ENCODE measurements at regions not wholly inside any gene's neighbourhood (a gene's known extent, or its start where the extent isn't known, plus 50 kb on each side); places are given as distances from the start of the nearest gene placed in this dataset.

DNA sequence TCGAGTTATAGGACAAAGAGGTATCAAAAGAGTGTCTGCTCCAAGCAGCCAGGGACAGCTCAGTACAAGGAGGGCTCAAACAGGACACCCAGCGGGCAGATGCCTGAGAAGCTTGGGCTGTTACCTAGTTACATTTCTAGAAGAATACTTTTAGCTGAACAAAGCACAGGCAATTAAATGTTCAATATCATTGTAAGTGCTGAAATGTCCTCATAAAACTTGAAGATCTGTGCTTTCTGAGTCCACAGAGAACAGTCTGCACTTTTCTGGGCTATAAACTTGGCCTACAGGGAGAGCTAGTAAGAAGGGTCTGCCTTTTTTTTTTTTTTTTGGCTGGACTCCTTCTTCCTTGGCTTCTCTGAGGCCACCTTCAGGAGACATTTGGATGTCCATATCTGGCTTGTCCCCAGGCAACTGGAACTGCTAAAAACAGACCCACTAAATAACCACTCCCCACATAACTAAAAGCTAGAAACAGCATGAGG, 123.2 kb downstream of the SLC16A9 start:
- WGBS (ENCODE audit: missing lambda C conversion rate): 27% methylated on average over 2 of the region's 2 CpGs
- no peak overlapping the region for H3K4me3 ChIP-seq
- no peaks in the 10 kb centered on the region for H3K4me1 ChIP-seq
- no peak for ATAC-seq
- no peak for DNase-seq (ENCODE audit: low read depth in 1 of 2, low spot score in 1 of 2)
- FAIRE-seq: no peak
- no peaks in the 10 kb centered on the region for H3K9me3 ChIP-seq
- H3K27ac ChIP-seq: no peak overlapping the region
- CTCF ChIA-PET: interaction anchor here (0.8 to 1.4 kb wide), 2 partner anchors 36 to 634 kb away, joined by 4 read pairs; no protein-coding TSS in a partner anchor
- POLR2A ChIA-PET: no interaction called here
- no peak overlapping the region for H3K4me2 ChIP-seq
- TF ChIP-seq, protein P1, sequence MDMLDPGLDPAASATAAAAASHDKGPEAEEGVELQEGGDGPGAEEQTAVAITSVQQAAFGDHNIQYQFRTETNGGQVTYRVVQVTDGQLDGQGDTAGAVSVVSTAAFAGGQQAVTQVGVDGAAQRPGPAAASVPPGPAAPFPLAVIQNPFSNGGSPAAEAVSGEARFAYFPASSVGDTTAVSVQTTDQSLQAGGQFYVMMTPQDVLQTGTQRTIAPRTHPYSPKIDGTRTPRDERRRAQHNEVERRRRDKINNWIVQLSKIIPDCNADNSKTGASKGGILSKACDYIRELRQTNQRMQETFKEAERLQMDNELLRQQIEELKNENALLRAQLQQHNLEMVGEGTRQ (IDR thresholded peaks at IDR 0.05): no peak

DNA sequence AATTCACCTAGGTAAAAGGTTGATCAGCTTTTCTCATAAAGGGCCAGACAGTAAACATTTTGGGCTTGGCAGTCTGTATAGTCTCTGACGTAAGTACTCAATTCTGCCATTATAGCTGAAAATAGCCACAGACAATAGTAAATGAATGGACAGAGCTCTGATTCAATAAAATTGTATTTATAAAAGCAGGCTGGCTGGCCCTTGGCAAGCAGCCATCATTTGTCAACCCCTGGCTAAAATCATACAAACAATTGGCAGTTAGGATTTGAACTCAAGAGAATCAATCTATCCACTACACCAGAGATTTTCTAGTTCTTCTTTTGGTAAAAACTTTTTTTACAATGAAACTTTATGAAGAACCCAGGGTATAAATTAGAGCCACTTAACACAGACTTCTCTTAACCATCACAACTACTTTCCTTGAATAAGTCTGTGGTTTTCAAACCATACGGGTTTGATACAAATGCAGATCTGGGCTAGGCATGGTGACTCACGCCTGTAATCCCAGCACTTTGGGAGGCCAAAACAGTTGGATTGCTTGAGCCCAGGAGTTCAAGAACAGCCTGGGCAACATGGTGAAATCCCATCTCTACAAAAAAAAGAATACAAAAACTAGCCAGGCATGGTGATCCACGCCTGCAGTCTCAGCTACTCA, 124.5 kb downstream of the SLC16A9 start:
- FAIRE-seq: no peak

DNA sequence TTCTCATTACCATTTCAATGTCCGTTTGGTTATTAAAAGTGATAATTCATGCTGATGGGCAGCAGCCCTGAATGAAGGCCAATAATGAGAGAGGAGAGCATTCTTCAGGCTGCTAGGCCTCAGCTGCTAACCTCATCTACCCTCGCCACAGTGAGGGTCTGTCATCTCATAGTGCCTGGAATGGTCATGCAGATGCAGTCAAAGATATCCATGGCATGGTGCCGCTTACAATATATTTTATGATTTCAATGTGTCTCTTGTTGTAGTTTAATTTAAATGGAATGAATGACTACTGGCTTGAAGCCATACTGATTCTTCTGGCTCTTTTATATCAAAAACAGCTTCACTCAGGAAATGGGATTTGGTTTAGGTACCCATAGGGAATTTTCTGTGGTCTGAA, 126.9 kb downstream of the SLC16A9 start:
- DNase-seq (ENCODE audit: low read depth in 1 of 2, low spot score in 1 of 2): no peak
- WGBS (ENCODE audit: missing lambda C conversion rate): 47% methylated on average over 3 of the region's 3 CpGs
- no peak for TF ChIP-seq MAFK (IDR thresholded peaks at IDR 0.05; ENCODE audit: partially characterized antibody)
- TF ChIP-seq CBX8 (IDR thresholded peaks at IDR 0.05): no peak
- TF ChIP-seq, protein P2, sequence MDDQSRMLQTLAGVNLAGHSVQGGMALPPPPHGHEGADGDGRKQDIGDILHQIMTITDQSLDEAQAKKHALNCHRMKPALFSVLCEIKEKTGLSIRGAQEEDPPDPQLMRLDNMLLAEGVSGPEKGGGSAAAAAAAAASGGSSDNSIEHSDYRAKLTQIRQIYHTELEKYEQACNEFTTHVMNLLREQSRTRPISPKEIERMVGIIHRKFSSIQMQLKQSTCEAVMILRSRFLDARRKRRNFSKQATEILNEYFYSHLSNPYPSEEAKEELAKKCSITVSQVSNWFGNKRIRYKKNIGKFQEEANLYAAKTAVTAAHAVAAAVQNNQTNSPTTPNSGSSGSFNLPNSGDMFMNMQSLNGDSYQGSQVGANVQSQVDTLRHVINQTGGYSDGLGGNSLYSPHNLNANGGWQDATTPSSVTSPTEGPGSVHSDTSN (IDR thresholded peaks at IDR 0.05): no peak
- no peak for TF ChIP-seq FOSL2 (IDR thresholded peaks at IDR 0.05)
- no peak for TF ChIP-seq FOSL2 (CRISPR knock-in tag; IDR thresholded peaks at IDR 0.05)
- no peak for TF ChIP-seq KDM1A (IDR thresholded peaks at IDR 0.05; ENCODE audit: low read depth)
- TF ChIP-seq, protein P3, sequence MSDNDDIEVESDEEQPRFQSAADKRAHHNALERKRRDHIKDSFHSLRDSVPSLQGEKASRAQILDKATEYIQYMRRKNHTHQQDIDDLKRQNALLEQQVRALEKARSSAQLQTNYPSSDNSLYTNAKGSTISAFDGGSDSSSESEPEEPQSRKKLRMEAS (IDR thresholded peaks at IDR 0.05): no peak
- TF ChIP-seq NR3C1 (IDR thresholded peaks at IDR 0.05): no peak
- no peak for TF ChIP-seq ZFP36 (IDR thresholded peaks at IDR 0.05; ENCODE audit: borderline replicate concordance, partially characterized antibody)
- TF ChIP-seq PHF8 (IDR thresholded peaks at IDR 0.05; ENCODE audit: borderline replicate concordance, low read depth): no peak
- POLR2A ChIA-PET: no interaction called here
- no peak for ATAC-seq
- CTCF ChIA-PET: no interaction called here
- Histone ChIP-seq H3K27ac (no peak overlapping the region), H3K4me1 (no peaks in the 10 kb centered on the region), H3K4me2 (no peak overlapping the region), H3K9me3 (no peaks in the 10 kb centered on the region), H3K4me3 (no peak overlapping the region)
- FAIRE-seq: no peak

More for the DNA sequence above, 124.5 kb downstream of the SLC16A9 start:
- ATAC-seq (no peak), DNase-seq (ENCODE audit: low read depth in 1 of 2, low spot score in 1 of 2) (no peak)
- Histone ChIP-seq H3K9me3 (no peaks in the 10 kb centered on the region), H3K4me2 (no peak overlapping the region), H3K4me3 (no peak overlapping the region), H3K27ac (no peak overlapping the region), H3K4me1 (no peaks in the 10 kb centered on the region)
- no peak for TF ChIP-seq EHMT2 (IDR thresholded peaks at IDR 0.05; ENCODE audit: low read depth)
- TF ChIP-seq, protein P4, sequence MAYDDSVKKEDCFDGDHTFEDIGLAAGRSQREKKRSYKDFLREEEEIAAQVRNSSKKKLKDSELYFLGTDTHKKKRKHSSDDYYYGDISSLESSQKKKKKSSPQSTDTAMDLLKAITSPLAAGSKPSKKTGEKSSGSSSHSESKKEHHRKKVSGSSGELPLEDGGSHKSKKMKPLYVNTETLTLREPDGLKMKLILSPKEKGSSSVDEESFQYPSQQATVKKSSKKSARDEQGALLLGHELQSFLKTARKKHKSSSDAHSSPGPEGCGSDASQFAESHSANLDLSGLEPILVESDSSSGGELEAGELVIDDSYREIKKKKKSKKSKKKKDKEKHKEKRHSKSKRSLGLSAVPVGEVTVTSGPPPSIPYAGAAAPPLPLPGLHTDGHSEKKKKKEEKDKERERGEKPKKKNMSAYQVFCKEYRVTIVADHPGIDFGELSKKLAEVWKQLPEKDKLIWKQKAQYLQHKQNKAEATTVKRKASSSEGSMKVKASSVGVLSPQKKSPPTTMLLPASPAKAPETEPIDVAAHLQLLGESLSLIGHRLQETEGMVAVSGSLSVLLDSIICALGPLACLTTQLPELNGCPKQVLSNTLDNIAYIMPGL (CRISPR knock-in tag; IDR thresholded peaks at IDR 0.05; ENCODE audit: borderline replicate concordance): no peak
- 37% methylated on average over 4 of the region's 4 CpGs for WGBS (ENCODE audit: missing lambda C conversion rate)
- ChIA-PET CTCF (no interaction called here), POLR2A (no interaction called here)

DNA sequence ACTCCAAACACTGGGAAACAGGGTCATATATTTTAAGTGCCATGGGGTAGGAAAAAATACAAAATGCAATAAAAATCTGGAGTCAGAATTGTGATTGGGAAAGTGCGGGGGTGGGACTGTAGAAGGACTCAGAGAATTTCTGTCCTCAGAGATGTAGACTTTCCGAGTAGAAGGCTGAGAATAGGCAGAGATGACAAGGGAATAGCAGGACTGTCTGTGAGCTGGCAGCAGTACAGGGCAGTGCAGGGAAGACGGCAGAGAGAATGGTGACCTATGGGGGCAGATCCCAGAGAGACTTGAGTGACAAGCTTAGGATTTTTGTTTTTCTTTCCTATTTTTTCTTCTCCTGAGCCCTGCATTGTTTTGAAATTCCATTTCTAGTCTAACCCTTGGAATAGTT, 127.6 kb downstream of the SLC16A9 start:
- TF ChIP-seq, protein P2 (IDR thresholded peaks at IDR 0.05): no peak
- TF ChIP-seq, protein P5, sequence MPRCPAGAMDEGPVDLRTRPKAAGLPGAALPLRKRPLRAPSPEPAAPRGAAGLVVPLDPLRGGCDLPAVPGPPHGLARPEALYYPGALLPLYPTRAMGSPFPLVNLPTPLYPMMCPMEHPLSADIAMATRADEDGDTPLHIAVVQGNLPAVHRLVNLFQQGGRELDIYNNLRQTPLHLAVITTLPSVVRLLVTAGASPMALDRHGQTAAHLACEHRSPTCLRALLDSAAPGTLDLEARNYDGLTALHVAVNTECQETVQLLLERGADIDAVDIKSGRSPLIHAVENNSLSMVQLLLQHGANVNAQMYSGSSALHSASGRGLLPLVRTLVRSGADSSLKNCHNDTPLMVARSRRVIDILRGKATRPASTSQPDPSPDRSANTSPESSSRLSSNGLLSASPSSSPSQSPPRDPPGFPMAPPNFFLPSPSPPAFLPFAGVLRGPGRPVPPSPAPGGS (IDR thresholded peaks at IDR 0.05): no peak
- TF ChIP-seq FOXS1 (CRISPR knock-in tag; IDR thresholded peaks at IDR 0.05): no peak
- no peak for TF ChIP-seq POLR2A (IDR thresholded peaks at IDR 0.05; ENCODE audit: low read length)
- no peak for TF ChIP-seq RCOR1 (IDR thresholded peaks at IDR 0.05; ENCODE audit: low read depth, low read length)
- TF ChIP-seq GATA3 (IDR thresholded peaks at IDR 0.05; ENCODE audit: borderline replicate concordance): no peak
- no peak for TF ChIP-seq POLR2AphosphoS2 (conservative IDR thresholded peaks at IDR 0.05; ENCODE audit: low read length)

More for the DNA sequence above, 127.6 kb downstream of the SLC16A9 start:
- no peak for DNase-seq (ENCODE audit: low read depth in 1 of 2, low spot score in 1 of 2)
- CTCF ChIA-PET: interaction anchor here (0.7 kb wide), 1 partner anchor 24 kb away, joined by 3 read pairs; no protein-coding TSS in a partner anchor
- no peak for ATAC-seq
- POLR2A ChIA-PET: no interaction called here
- H3K4me3 ChIP-seq: no peak overlapping the region
- H3K4me2 ChIP-seq: no peak overlapping the region
- WGBS (ENCODE audit: missing lambda C conversion rate): 38% methylated on average over 3 of the region's 3 CpGs
- H3K27ac ChIP-seq: no peak overlapping the region
- H3K9me3 ChIP-seq: no peaks in the 10 kb centered on the region
- no peak for FAIRE-seq
- no peaks in the 10 kb centered on the region for H3K4me1 ChIP-seq
